ENCODE measurements at regions not wholly inside any gene's neighbourhood (a gene's known extent, or its start where the extent isn't known, plus 50 kb on each side); places are given as distances from the start of the nearest gene placed in this dataset.

DNA sequence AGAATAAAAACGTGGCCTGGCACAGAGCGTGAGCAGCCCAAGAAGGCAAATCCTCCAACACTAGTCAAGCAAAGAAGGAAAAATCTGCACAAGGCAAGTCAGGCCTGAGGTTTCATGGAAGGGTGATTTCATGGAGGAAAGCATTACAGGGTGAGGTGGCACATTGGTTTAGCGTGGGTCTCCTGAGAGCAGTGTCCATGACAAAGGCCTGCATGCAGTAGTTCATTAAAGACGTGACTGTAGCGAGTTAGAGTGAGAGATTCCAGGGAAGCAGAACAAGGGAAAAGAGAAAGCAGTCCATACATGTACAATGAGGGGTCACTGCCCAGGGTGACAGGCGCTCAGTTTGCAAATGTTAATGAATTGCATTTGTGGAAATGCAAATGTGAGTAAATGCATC lies 285.0 kb upstream of the ERCC4 start:
- TF ChIP-seq, protein P1, sequence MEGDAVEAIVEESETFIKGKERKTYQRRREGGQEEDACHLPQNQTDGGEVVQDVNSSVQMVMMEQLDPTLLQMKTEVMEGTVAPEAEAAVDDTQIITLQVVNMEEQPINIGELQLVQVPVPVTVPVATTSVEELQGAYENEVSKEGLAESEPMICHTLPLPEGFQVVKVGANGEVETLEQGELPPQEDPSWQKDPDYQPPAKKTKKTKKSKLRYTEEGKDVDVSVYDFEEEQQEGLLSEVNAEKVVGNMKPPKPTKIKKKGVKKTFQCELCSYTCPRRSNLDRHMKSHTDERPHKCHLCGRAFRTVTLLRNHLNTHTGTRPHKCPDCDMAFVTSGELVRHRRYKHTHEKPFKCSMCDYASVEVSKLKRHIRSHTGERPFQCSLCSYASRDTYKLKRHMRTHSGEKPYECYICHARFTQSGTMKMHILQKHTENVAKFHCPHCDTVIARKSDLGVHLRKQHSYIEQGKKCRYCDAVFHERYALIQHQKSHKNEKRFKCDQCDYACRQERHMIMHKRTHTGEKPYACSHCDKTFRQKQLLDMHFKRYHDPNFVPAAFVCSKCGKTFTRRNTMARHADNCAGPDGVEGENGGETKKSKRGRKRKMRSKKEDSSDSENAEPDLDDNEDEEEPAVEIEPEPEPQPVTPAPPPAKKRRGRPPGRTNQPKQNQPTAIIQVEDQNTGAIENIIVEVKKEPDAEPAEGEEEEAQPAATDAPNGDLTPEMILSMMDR (conservative IDR thresholded peaks at IDR 0.05; ENCODE audit: low read depth, low read length): no peak
- no peak for TF ChIP-seq MXI1 (IDR thresholded peaks at IDR 0.05; ENCODE audit: borderline replicate concordance, low read depth, low read length)
- no peak for TF ChIP-seq RAD21 (IDR thresholded peaks at IDR 0.05; ENCODE audit: low read length)
- TF ChIP-seq POLR2A (IDR thresholded peaks at IDR 0.05; ENCODE audit: low read depth, low read length): no peak

All from IMR-90 (cell line).